HL-60 (cell line): ENCODE measurements at regions not wholly inside any gene's neighbourhood (a gene's known extent, or its start where the extent isn't known, plus 50 kb on each side); places are given as distances from the start of the nearest gene placed in this dataset.

Experiments used
- CTCF ChIP-seq: IDR thresholded peaks from one replicate; pipeline ENCODE4 v1.5.1; 2011; ENCODE audit warnings: low read length, control low read depth, inconsistent platforms; ENCODE audit not compliant: insufficient read depth
- POLR2AphosphoS5 ChIP-seq: IDR thresholded peaks from 2 replicates; pipeline ENCODE4 v1.6.1; 2012; ENCODE audit warnings: low read depth
- REST ChIP-seq: IDR thresholded peaks from 2 replicates; pipeline ENCODE4 v1.6.1; 2012; ENCODE audit warnings: low read depth; ENCODE audit not compliant: insufficient replicate concordance

DNA sequence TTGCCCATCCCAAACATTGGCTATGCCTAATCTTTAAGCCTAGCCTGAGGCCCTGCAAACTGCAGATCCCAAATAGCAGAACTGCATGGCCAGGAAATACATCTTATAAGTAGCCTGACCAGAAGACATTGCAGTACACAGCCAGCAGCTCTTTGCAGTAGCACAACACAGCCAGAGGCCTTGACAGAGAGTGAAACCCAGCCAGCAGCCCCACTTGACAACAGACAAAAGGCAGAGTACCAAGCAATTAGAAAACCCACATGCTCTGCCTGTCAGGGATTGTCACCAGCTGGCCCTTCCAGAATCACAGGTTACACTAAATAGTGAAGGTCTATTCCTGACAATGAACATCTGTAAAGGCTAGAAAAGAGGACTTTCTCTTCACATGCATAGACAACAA is 242.8 kb upstream of the TMEM72 start:
- no peak for TF ChIP-seq REST
- TF ChIP-seq CTCF, result no peak
- no peak for TF ChIP-seq POLR2AphosphoS5
